B cell (primary cell): ENCODE measurements at regions not wholly inside any gene's neighbourhood (a gene's known extent, or its start where the extent isn't known, plus 50 kb on each side); places are given as distances from the start of the nearest gene placed in this dataset.
A peak's percentile ranks its signal among the peaks of the same experiment; 100 is the strongest.

Source experiments
- ATAC-seq: fragments of 200-7000 bp; cut with Tn5 transposase; one replicate; pipeline ENCODE4 v1.10.0; 2021; ENCODE audit warnings: low read depth, mild to moderate bottlenecking, moderate number of reproducible peaks, moderate library complexity
- CTCF ChIA-PET: fragments of 350-600 bp; sonication (Branson Sonifier 250); formaldehyde crosslinking; loops from one replicate; lab custom pipeline; 2021; ENCODE audit warnings: antibody characterized with exemption, inconsistent platforms; lab: Charles Lee
- POLR2A ChIA-PET: fragments of 350-600 bp; sonication (Branson Sonifier 250); formaldehyde crosslinking; loops from one replicate; lab custom pipeline; 2021; ENCODE audit warnings: antibody characterized with exemption; lab: Charles Lee
- DNase-seq: peaks from one replicate; pipeline ENCODE4 v3.0.0; 2013
- H2AFZ ChIP-seq: 2 replicates; pipeline ENCODE4 v1.6.1; 2012; ENCODE audit warnings: mild to moderate bottlenecking, low read depth, low read length; ENCODE audit not compliant: insufficient read depth, poor library complexity, severe bottlenecking
- H3K27ac ChIP-seq, 2 donors: 1 replicate in 1 of 2; 2 replicates in 1 of 2; pipeline ENCODE4 v1.5.1; 2012 to 2013; ENCODE audit warnings: low read length in 2 of 2, mild to moderate bottlenecking in 2 of 2, moderate library complexity in 1 of 2
- H3K27me3 ChIP-seq, 4 experiments: fragments of 200-600 bp in 1 of 4; sonication (generic) in 1 of 4; replicated peaks in 1 of 4; 1 replicate in 2 of 4; 2 replicates in 2 of 4; pipeline versions ENCODE4 v1.6.1 to v1.7.0; 2013 to 2016; ENCODE audit warnings: low read length in 3 of 4, mild to moderate bottlenecking in 2 of 4, mixed read lengths in 1 of 4, moderate library complexity in 1 of 4; ENCODE audit not compliant: insufficient read depth in 4 of 4, control insufficient read depth in 3 of 4; ENCODE audit errors: control extremely low read depth in 1 of 4
- H3K36me3 ChIP-seq, 2 experiments: replicated peaks in 1 of 2; 1 replicate in 1 of 2; 2 replicates in 1 of 2; pipeline versions ENCODE4 v1.6.1 to v1.7.1; 2013; ENCODE audit warnings: low read length in 1 of 2; ENCODE audit not compliant: insufficient read depth in 2 of 2, control insufficient read depth in 1 of 2; ENCODE audit errors: control extremely low read depth in 1 of 2, extremely low read depth in 1 of 2
- H3K4me1 ChIP-seq, 2 donors: fragments of 200-600 bp in 1 of 2; sonication (generic) in 1 of 2; 1 replicate in 1 of 2; 2 replicates in 1 of 2; pipeline versions ENCODE4 v1.5.1 to v1.6.1; 2013 to 2017; ENCODE audit warnings: low read length in 2 of 2; ENCODE audit not compliant: control insufficient read depth in 2 of 2, insufficient read depth in 2 of 2
- H3K4me2 ChIP-seq: replicated peaks from 2 replicates; pipeline ENCODE3; 2012; ENCODE audit warnings: mild to moderate bottlenecking, low read depth, low read length; ENCODE audit not compliant: poor library complexity, severe bottlenecking
- H3K4me3 ChIP-seq, 5 experiments: fragments of 200-600 bp in 1 of 5; sonication (generic) in 1 of 5; 1 replicate in 3 of 5; 2 replicates in 2 of 5; pipeline versions ENCODE4 v1.5.1 to v1.7.0; 2011 to 2016; ENCODE audit warnings: low read length in 4 of 5, mild to moderate bottlenecking in 4 of 5, low read depth in 2 of 5, control low read depth in 1 of 5, moderate library complexity in 1 of 5; ENCODE audit not compliant: insufficient read depth in 1 of 5; ENCODE audit errors: control extremely low read depth in 1 of 5, extremely low read depth in 1 of 5
- H3K79me2 ChIP-seq: fragments of 200-600 bp; sonication (generic); one replicate; pipeline ENCODE4 v1.6.0; 2016; ENCODE audit warnings: low read length; ENCODE audit not compliant: control insufficient read depth, insufficient read depth
- H3K9ac ChIP-seq: fragments of 200-600 bp; sonication (generic); 2 replicates; pipeline ENCODE4 v1.6.1; 2017; ENCODE audit warnings: mild to moderate bottlenecking, low read length, moderate library complexity
- H3K9me3 ChIP-seq, 3 donors: one replicate each; pipeline versions ENCODE4 v1.6.1 to v1.7.1; 2013; ENCODE audit warnings: low read length in 2 of 3; ENCODE audit not compliant: control insufficient read depth in 2 of 3, insufficient read depth in 1 of 3; ENCODE audit errors: control extremely low read depth in 1 of 3
- H4K20me1 ChIP-seq: 2 replicates; pipeline ENCODE4 v1.6.0; 2012; ENCODE audit warnings: mild to moderate bottlenecking, low read length; ENCODE audit not compliant: insufficient read depth, control insufficient read depth, poor library complexity, severe bottlenecking
- H3K27ac Mint-ChIP-seq: one replicate; pipeline ENCODE4 v1.8.0; 2021; ENCODE audit warnings: mixed read lengths
- H3K27me3 Mint-ChIP-seq: one replicate; pipeline ENCODE4 v1.8.0; 2021; ENCODE audit warnings: mixed read lengths
- H3K4me1 Mint-ChIP-seq: one replicate; pipeline ENCODE4 v1.8.0; 2021; ENCODE audit warnings: mixed read lengths
- H3K4me3 Mint-ChIP-seq: one replicate; pipeline ENCODE4 v1.8.0; 2021; ENCODE audit warnings: mixed read lengths
- H3K9me3 Mint-ChIP-seq: one replicate; pipeline ENCODE4 v1.8.0; 2022; ENCODE audit warnings: mixed read lengths; ENCODE audit not compliant: insufficient read depth
- CTCF ChIP-seq: fragments of 200-600 bp; IDR thresholded peaks from one replicate; pipeline ENCODE4 v1.8.0; 2022; ENCODE audit warnings: antibody characterized with exemption, mild to moderate bottlenecking
- EZH2 ChIP-seq: IDR thresholded peaks from 2 replicates; pipeline ENCODE4 v1.6.1; 2012; ENCODE audit warnings: borderline replicate concordance, low read depth, mild to moderate bottlenecking, moderate library complexity, low read length; ENCODE audit not compliant: insufficient read depth, poor library complexity, severe bottlenecking
- WGBS: methylation state at CpG from one replicate; pipeline ENCODE4 v1.1.5; 2013; ENCODE audit warnings: missing lambda C conversion rate; ENCODE audit not compliant: insufficient coverage; 5-methylcytosine and 5-hydroxymethylcytosine counted together
- intact Hi-C: fragments of 100-400 bp; cut with micrococcal nuclease; formaldehyde crosslinking; loops from one replicate; pipeline ENCODE4 v1.10.0; 2022

- H3K79me2 ChIP-seq = no peaks in the 10 kb centered on the region
- Mint-ChIP-seq H3K4me1 (peaks cover 2% of the 10 kb centered on the region), H3K4me3 (no peak overlapping the region), H3K27ac (no peak overlapping the region), H3K9me3 (no peaks in the 10 kb centered on the region), H3K27me3 (peaks cover 12% of the 10 kb centered on the region)
- no peaks in the 10 kb centered on the region for H4K20me1 ChIP-seq
- ChIA-PET POLR2A (no interaction called here), CTCF (no interaction called here)
- H3K9me3 ChIP-seq = no peaks in the 10 kb centered on the region
- no peak overlapping the region for H3K9ac ChIP-seq
- TF ChIP-seq EZH2 (no peak), CTCF (no peak)
- intact Hi-C loops = no loop called here
- no peak overlapping the region for H2AFZ ChIP-seq
- no peak overlapping the region for H3K27ac ChIP-seq
- no CpG with 5 or more reads among the region's 1 CpG for WGBS
- no peaks in the 10 kb centered on the region for H3K36me3 ChIP-seq
- H3K4me3 ChIP-seq = no peak overlapping the region
- DNase-seq (no peak), ATAC-seq (no peak)
- H3K27me3 ChIP-seq = peaks cover 0 to 4% (median 0%) of the 10 kb centered on the region in 4 experiments
- H3K4me2 ChIP-seq = no peak overlapping the region
- H3K4me1 ChIP-seq = no peaks in the 10 kb centered on the region
Measured at GRCh38 chr20:24722586-24722985, 226.5 kb upstream of the CST7 start.

GRCh38 chr20:24723186-24723585 lies 225.9 kb upstream of the CST7 start:
- ATAC-seq (no peak), DNase-seq (no peak)
- Histone ChIP-seq H3K9ac (no peak overlapping the region), H3K4me3 (no peak overlapping the region), H3K4me2 (no peak overlapping the region), H4K20me1 (no peaks in the 10 kb centered on the region), H3K27me3 (peaks cover 0 to 4% (median 0%) of the 10 kb centered on the region in 4 experiments), H3K36me3 (no peaks in the 10 kb centered on the region), H3K27ac (no peak overlapping the region), H3K79me2 (no peaks in the 10 kb centered on the region), H3K4me1 (no peaks in the 10 kb centered on the region), H3K9me3 (no peaks in the 10 kb centered on the region), H2AFZ (peak overlapping the region; percentile 38)
- Mint-ChIP-seq H3K27me3 (peaks cover 9% of the 10 kb centered on the region), H3K27ac (no peak overlapping the region), H3K4me3 (no peak overlapping the region), H3K9me3 (no peaks in the 10 kb centered on the region), H3K4me1 (peaks cover 2% of the 10 kb centered on the region)
- intact Hi-C loops = no loop called here
- CTCF ChIA-PET = no interaction called here
- POLR2A ChIA-PET = no interaction called here
- TF ChIP-seq CTCF = no peak
- no peak for TF ChIP-seq EZH2
- no CpG with 5 or more reads among the region's 3 CpGs for WGBS
